HG02870 (cell line): ENCODE measurements at regions not wholly inside any gene's neighbourhood (a gene's known extent, or its start where the extent isn't known, plus 50 kb on each side); places are given as distances from the start of the nearest gene placed in this dataset.

Experiments
- ATAC-seq: cut with Tn5 transposase; IDR thresholded peaks from one replicate; pipeline ENCODE4 v1.9.1; 2021; ENCODE audit warnings: mild to moderate bottlenecking, moderate library complexity; ENCODE audit not compliant: unreplicated experiment

DNA sequence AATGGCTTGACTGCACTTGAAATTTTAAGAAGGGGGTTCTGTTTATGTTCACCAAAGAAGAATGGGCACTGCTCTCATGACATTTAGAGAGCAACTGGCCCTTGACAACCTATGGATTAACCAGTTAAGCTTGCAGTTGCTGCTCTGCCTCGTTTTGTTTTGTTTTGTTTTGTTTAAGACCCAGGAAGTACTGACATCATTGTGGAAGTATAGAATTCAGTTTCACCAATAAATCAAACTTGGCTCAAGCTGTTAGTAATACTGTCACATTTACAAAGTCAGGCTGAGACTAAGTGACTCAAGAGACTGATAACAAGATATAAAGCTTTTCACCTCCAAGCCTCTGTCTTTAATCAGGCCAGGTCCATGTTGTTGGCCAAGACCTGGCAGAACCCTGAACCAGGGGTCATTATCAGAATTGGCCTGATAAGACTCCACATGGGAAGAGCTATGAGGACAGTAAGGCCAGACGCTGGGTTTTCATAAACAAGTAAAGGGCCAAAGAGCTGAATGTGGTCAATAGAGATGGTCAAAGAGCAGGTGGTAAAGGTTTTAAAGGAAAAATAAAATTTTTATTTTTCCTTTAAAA, 99.4 kb upstream of the VGLL2 start:
- no peak for ATAC-seq

DNA sequence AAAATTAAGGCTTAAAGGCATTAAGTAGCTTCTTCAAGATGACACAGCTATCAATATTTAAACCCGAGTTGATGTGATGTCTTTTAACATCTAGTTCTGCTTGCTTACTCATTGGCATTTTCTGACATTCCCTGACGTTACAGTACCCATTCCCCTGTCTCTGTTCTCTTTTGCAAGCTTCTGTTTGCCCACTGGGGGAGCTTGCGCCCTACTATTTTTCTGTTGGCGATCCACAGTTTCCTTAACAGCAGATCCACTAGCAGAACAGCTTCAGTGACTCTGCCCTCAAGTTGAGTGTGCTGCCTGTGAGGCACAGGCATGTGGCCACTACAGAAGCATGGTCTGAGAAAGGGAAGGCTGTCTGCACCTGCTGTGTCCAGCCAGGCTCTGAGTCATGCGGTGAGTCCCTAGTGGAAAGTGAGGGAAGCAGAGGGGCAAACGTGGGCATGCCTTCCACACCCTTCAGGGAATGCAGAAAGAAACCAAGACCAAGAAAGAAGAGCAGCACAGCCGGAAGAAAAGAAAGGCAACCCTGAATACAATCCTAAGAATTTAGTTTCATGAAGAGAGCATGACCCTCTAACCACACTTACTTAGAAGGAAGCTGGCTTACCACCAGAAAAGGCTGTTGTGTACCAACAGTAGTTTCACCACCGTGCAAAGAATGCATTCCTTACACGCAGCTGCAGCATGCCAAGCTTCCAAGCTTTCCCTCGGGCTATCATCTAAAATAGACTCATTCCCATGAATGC, 97.7 kb upstream of the VGLL2 start:
- ATAC-seq, result no peak

- ATAC-seq, result no peak
Observed at GRCh38 chr6:117168296-117169063, 96.9 kb upstream of the VGLL2 start.

DNA sequence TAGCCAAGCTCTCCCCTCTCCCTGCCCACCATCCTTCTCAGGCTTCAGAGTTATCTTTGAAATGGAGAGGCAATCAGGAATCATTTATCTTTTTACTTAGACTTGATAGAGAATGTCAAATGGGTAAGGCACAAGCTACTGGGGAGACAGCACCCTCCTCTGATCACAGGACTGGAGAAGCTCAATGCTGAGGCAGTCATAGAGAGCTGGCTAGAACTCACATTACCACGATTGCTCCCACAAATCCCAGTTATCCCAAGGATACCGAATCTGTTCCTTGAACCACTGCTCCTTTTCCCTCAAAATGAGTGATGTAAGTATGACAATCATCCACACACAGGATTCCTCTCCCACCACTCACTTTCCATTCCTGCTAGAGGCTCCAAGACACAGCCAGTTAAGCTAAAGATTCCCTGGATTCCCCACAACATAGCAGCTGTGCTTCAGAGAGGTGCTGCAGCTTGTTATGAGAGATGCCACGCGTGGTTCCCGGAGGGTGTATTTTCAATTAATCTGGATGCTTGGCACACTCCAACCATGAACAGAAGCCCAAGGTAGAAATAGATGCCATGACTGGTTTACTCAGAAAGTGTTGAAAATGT, 96.2 kb upstream of the VGLL2 start:
- ATAC-seq, result no peak

- ATAC-seq, result no peak
Observed at GRCh38 chr6:117169781-117170281, 95.5 kb upstream of the VGLL2 start.

DNA sequence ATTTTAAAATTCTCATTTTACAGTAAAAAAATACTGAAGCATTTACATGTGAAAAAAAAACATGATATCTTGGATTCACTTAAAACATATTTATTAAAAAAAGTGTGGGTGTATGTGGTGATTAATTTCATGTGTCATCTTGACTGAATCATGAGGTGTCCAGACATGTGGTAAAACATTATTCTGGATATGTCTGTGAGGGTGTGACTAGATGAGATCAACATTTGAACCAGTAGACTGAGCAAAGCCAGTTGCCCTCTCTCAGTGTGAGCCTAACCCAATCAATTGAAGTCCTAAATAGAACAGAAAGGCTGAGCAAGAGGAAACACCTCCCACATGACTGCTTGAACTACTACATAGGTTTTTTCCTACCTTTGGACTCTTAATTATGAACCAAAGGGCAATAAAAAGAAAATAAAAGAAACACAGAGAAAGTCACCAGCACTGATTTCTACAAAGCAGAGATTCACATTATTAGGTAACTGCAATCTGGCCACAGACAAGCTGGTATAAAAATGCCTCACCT, 90.5 kb upstream of the VGLL2 start:
- ATAC-seq, result no peak

- ATAC-seq, result no peak
Observed at GRCh38 chr6:117188627-117189201, 76.6 kb upstream of the VGLL2 start.

DNA sequence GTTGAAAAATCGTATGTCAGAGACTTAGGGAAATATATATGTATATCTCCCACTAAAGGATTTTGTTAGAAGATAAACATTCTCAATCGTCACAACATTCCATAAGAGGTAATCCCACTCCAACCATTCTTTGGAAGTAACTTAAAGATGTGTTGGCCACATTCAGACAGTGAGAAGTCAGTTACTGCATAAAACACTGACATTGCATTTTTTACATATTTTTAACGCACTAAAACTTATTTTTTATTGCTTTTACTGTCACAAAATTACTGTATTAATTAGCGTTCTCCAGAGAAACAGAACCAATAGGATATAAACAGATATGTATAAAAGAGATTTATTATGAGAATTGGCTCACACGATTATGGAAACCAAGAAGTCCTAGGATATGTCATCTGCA, 74.3 kb upstream of the VGLL2 start:
- ATAC-seq, result no peak

GRCh38 chr6:117191448-117191847, 73.9 kb upstream of the VGLL2 start:
- ATAC-seq, result no peak

DNA sequence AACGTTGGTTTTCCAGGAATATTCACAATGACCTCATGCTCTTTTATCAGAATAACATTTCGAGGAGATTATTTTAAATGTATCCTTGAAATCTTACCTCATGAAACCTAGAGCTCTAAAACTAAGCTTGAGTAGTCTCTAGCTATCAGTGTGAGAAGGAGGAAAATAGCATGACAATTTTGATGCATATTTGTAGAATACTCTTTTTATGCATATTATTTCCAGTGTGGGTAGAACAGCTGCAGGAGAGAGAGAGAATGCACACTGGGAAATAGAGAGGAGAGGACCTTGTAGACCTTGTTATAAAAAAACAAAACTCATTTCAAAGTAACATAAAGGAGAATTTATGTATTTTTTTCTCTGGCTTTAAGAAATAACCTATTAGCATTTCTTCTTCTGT, 71.1 kb upstream of the VGLL2 start:
- ATAC-seq, result no peak

- no peak for ATAC-seq
Observed at GRCh38 chr6:117194978-117195377, 70.4 kb upstream of the VGLL2 start.

DNA sequence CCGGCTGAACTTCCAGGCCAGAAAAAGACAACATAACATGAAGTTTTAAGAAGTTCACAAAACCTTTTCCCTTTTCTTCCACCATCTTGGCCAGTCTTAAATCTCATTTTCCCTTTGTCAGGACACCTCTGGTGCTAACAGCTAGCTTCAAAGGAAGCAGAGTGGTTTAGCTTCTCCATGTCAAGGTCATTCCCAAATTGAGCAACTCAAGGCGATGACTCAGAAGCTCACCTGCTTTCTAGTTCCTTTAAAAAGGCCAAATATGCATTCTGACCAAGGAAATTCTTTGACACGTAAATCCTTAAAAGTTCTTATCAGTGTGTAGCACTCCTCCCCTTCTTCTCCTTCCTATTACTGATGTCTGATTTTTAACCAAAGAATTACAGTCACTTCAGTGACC, 69.6 kb upstream of the VGLL2 start:
- no peak for ATAC-seq

- no peak for ATAC-seq
Observed at GRCh38 chr6:117200067-117200466, 65.3 kb upstream of the VGLL2 start.

DNA sequence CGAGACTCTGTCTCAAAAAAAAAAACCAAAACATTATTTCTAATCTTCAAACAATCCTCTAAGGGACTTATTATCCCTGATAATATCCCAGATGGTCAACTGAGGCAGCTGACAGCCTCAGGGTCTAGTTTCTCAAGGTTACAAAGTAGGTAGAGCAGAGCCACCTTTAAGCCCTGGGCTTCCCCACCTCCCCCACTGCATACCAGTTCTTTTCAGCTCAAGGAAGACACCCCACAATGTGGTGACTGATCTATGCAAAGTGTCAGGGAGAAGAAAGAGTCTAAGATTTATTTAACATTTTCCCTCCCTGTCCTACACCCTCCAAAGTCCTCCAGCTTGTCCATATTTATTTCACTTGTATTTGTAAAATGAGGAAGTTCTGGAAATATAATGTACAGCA, 60.5 kb upstream of the VGLL2 start:
- ATAC-seq, result no peak

DNA sequence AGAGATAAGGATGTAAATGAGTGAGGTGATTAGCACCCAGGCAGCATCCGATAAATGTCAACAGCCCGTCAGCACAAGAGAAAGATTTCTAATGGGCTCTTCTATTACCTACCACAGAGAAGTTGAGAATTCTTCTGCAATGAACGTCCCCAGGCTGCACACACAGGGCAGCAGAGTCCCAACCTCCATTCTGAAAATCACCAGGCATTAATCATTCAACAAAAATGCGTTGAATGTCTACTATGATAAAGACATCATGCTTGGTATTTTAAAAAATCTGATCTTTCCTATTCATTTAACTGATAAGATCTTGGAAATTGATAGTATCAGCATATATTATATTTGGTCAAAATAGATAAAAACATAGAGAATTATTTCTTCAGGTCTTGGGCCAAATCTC, 59.5 kb upstream of the VGLL2 start:
- ATAC-seq, result no peak

DNA sequence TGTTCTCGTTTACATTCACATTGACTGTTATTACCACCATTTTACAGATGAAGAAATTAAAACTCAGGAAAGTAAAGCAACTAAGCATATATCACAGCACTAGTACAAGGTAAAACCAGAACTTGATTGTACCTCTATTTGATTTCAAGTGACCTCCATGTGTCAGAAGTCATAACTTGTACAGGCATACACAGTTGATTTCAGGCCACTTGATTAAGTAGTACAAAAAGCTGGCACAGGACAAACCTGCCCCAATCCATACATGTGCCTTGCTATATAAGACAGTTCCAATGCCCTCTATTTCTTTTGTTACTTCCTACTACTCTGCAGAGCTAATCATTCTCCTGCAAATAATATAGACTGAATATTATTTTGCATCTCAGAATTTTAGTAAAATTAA, 58.8 kb upstream of the VGLL2 start:
- no peak for ATAC-seq

- ATAC-seq, result no peak
Observed at GRCh38 chr6:117206944-117207687, 58.2 kb upstream of the VGLL2 start.

- ATAC-seq, result no peak
Observed at GRCh38 chr6:117210279-117210678, 55.1 kb upstream of the VGLL2 start.

DNA sequence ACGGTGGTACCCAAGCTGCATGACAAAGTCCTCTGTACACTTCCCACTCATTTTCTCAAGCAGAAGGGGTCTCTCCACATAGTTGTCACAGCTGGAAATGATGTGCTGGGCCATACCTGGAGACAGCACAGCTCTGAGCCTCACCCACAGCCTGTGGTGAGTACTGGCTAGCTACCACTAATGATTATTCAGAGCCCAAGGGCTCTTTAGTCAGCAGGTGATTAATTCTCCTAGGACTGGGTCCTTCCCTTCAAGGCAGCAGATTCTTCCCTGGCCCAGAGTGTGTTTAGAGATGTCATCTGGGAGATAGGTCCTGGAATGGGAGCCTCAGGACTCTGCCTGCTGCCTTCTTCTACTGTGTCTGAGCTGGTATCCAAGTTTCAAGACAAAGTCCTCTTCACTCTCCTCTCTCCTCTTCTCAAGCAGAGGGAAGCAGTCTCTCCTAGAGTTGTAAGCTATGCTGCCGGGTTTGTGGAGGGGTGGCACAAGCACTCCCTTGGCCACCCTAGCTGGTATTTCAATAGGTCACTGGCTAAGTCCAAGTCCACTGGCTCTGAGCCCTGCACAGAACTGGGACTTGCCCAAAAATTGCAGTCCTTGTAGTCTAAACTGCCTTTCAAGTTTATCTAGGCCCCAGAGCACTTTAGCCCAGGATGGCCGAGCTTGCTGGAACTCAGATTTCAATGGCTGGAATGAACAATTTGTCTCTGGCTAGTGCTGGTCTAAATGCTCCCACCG, 49.8 kb upstream of the VGLL2 start:
- ATAC-seq, result no peak
